Erythroblast (primary cell): ENCODE measurements at regions not wholly inside any gene's neighbourhood (a gene's known extent, or its start where the extent isn't known, plus 50 kb on each side); places are given as distances from the start of the nearest gene placed in this dataset.

Experiments
- GATA1 ChIP-seq: IDR thresholded peaks from 2 replicates; pipeline ENCODE4 v1.6.1; 2011; ENCODE audit warnings: low read depth, mild to moderate bottlenecking, control low read depth, low read length, moderate library complexity
- POLR2A ChIP-seq: IDR thresholded peaks from 2 replicates; pipeline ENCODE4 v1.6.1; 2011; ENCODE audit warnings: mild to moderate bottlenecking, low read length

DNA sequence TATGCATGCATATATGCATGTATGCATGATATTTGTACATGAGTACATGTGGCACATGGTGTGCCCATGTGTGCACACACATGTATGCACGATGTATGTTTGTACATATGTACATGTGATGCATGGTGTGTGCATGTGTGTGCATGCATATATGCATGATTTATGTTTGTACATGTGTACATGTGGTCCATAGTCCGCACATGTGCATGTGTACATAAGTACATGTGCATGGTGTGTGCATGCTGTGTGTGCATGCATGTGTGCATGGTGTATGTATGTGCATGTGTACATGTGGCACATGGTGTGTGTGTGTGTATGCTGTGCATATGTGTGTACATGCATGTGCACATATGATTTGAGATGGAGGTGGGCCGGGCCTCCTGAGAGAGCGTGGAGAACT lies 384.2 kb downstream of the TYW1 start:
- TF ChIP-seq POLR2A, result no peak
- no peak for TF ChIP-seq GATA1
